ENCODE measurements at regions not wholly inside any gene's neighbourhood (a gene's known extent, or its start where the extent isn't known, plus 50 kb on each side); places are given as distances from the start of the nearest gene placed in this dataset.

DNA sequence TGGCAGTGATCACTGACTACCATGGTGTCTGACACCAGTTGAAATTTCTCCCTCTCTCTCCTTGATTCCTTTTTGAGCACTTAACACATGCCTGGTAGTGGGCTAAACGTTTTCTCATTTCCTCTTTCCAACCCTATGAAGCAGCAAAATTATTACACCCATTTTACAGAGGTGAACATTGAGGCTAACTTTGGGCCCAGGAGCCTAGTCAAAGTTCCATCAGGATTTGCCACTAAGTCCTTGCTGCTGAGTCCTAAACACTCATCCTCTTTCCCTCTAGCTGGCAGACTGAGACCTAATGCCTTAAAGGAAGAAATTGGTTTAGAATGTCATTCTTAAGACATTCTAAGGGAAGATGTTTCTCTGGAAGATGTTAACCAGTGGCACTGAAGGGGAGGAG, 74.7 kb upstream of the IRX3 start:
- Histone ChIP-seq H3K4me1 (ENCODE audit: control insufficient read depth in 2 of 2, insufficient read depth in 2 of 2, low read length in 2 of 2) (no peaks in the 10 kb centered on the region), H3K4me3 (ENCODE audit: low read length in 2 of 2) (no peak overlapping the region), H3K9ac (ENCODE audit: low read depth in 1 of 2, low read length in 2 of 2) (no peak overlapping the region), H3K27me3 (ENCODE audit: control insufficient read depth in 2 of 2, insufficient read depth in 2 of 2, low read length in 2 of 2) (peaks cover 2 to 9% of the 10 kb centered on the region in 2 donors), H3K9me3 (ENCODE audit: control insufficient read depth in 2 of 2, low read length in 2 of 2) (no peaks in the 10 kb centered on the region), H3K27ac (ENCODE audit: low read depth in 2 of 2, low read length in 2 of 2) (no peak overlapping the region), H3K36me3 (ENCODE audit: control insufficient read depth in 2 of 2, insufficient read depth in 2 of 2, low read length in 2 of 2) (no peaks in the 10 kb centered on the region)

DNA sequence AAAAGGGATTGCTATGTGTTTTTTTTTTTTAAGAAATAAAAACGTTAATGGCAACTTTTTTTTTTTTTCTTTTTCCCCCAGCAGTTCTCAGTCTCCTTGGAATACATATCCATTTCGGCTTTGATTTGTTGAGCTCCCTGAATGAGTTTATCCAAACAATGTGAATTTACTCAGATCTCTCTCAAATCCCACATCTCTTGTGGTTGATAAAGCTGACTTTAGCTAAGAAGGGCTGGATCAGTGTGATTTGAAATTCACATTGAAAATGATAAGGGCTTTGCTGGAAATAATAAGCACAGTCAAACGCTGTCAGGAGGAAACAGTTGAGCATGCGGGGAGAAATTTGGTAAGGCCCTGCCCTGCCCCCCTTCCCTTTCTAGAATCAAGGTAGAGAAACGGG, 74.1 kb upstream of the IRX3 start:
- Histone ChIP-seq H3K9me3 (ENCODE audit: control insufficient read depth in 2 of 2, low read length in 2 of 2) (no peaks in the 10 kb centered on the region), H3K36me3 (ENCODE audit: control insufficient read depth in 2 of 2, insufficient read depth in 2 of 2, low read length in 2 of 2) (no peaks in the 10 kb centered on the region), H3K9ac (ENCODE audit: low read depth in 1 of 2, low read length in 2 of 2) (no peak overlapping the region), H3K27me3 (ENCODE audit: control insufficient read depth in 2 of 2, insufficient read depth in 2 of 2, low read length in 2 of 2) (peaks cover 2 to 9% of the 10 kb centered on the region in 2 donors), H3K27ac (ENCODE audit: low read depth in 2 of 2, low read length in 2 of 2) (no peak overlapping the region), H3K4me3 (ENCODE audit: low read length in 2 of 2) (no peak overlapping the region), H3K4me1 (ENCODE audit: control insufficient read depth in 2 of 2, insufficient read depth in 2 of 2, low read length in 2 of 2) (no peaks in the 10 kb centered on the region)

DNA sequence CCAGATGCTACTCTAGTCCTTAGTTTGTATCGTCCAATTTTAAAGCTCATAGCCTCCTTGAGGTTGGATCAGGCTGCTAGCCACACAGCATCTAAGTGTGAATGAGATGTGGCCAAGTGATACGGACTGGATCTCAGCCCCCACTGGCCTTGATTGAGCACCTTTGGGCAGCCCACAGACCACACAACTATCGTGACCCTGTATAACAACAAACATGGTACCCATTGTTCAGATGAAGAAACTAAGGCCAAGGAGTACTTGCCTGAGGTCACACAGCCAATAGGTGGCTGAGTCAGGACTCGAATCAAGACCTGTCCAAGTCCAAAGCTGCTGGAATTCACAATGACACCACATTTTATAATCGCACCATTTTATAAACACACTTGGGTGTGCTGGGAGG, 73.0 kb upstream of the IRX3 start:
- no peaks in the 10 kb centered on the region for H3K36me3 ChIP-seq (ENCODE audit: control insufficient read depth in 2 of 2, insufficient read depth in 2 of 2, low read length in 2 of 2)
- peaks cover 2 to 9% of the 10 kb centered on the region in 2 donors for H3K27me3 ChIP-seq (ENCODE audit: control insufficient read depth in 2 of 2, insufficient read depth in 2 of 2, low read length in 2 of 2)
- no peak overlapping the region for H3K4me3 ChIP-seq (ENCODE audit: low read length in 2 of 2)
- no peak overlapping the region for H3K27ac ChIP-seq (ENCODE audit: low read depth in 2 of 2, low read length in 2 of 2)
- H3K4me1 ChIP-seq (ENCODE audit: control insufficient read depth in 2 of 2, insufficient read depth in 2 of 2, low read length in 2 of 2) = no peaks in the 10 kb centered on the region
- H3K9me3 ChIP-seq (ENCODE audit: control insufficient read depth in 2 of 2, low read length in 2 of 2) = no peaks in the 10 kb centered on the region
- H3K9ac ChIP-seq (ENCODE audit: low read depth in 1 of 2, low read length in 2 of 2) = no peak overlapping the region

DNA sequence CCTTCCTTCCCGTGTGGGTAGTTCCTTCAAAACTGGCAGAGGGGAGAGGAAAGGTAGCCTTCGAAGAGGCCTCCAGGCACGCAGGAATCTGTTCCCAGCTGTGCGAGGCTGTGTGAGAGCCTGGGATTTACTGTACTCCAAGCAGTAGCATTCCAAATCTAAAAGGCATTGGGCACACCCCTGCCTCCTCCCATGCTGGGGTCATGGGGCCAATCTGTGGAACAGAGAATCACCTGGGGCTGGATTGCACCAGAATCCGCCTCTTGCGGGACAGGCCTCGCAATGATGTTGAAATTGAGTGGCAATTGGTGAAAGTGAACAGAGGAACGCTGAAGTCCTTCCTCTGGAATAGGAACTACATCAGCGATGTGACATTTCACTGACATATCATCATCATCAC, 72.5 kb upstream of the IRX3 start:
- Histone ChIP-seq H3K36me3 (ENCODE audit: control insufficient read depth in 2 of 2, insufficient read depth in 2 of 2, low read length in 2 of 2) (no peaks in the 10 kb centered on the region), H3K9me3 (ENCODE audit: control insufficient read depth in 2 of 2, low read length in 2 of 2) (no peaks in the 10 kb centered on the region), H3K27ac (ENCODE audit: low read depth in 2 of 2, low read length in 2 of 2) (no peak overlapping the region), H3K4me1 (ENCODE audit: control insufficient read depth in 2 of 2, insufficient read depth in 2 of 2, low read length in 2 of 2) (no peaks in the 10 kb centered on the region), H3K27me3 (ENCODE audit: control insufficient read depth in 2 of 2, insufficient read depth in 2 of 2, low read length in 2 of 2) (peaks cover 2 to 9% of the 10 kb centered on the region in 2 donors), H3K4me3 (ENCODE audit: low read length in 2 of 2) (no peak overlapping the region), H3K9ac (ENCODE audit: low read depth in 1 of 2, low read length in 2 of 2) (no peak overlapping the region)

- Histone ChIP-seq H3K9me3 (ENCODE audit: control insufficient read depth in 2 of 2, low read length in 2 of 2) (no peaks in the 10 kb centered on the region), H3K9ac (ENCODE audit: low read depth in 1 of 2, low read length in 2 of 2) (no peak overlapping the region), H3K27ac (ENCODE audit: low read depth in 2 of 2, low read length in 2 of 2) (no peak overlapping the region), H3K36me3 (ENCODE audit: control insufficient read depth in 2 of 2, insufficient read depth in 2 of 2, low read length in 2 of 2) (no peaks in the 10 kb centered on the region), H3K4me1 (ENCODE audit: control insufficient read depth in 2 of 2, insufficient read depth in 2 of 2, low read length in 2 of 2) (no peaks in the 10 kb centered on the region), H3K4me3 (ENCODE audit: low read length in 2 of 2) (no peak overlapping the region), H3K27me3 (ENCODE audit: control insufficient read depth in 2 of 2, insufficient read depth in 2 of 2, low read length in 2 of 2) (peaks cover 2 to 4% of the 10 kb centered on the region in 2 donors)
Observed at GRCh38 chr16:54356391-54356790, 69.8 kb upstream of the IRX3 start.

DNA sequence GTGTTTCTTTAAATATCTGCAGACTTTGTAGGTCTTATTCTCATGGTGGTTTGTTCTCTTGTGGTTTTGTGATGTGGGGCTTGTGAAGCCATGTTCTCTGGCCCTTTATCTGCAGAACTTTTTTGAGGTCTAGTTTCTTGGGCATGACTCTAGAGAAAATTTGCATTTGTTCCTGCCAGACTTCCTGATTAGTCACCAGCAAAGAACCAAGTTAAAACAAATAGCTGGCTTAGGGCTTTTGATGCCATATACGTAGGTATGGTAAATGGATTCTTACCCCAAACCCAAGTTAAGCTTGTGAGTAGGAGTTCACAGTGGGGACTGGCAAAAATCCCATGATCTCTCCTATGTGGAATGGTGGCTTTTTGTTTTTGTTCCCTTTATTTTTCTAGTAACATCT, 68.7 kb upstream of the IRX3 start:
- no peaks in the 10 kb centered on the region for H3K9me3 ChIP-seq (ENCODE audit: control insufficient read depth in 2 of 2, low read length in 2 of 2)
- no peaks in the 10 kb centered on the region for H3K4me1 ChIP-seq (ENCODE audit: control insufficient read depth in 2 of 2, insufficient read depth in 2 of 2, low read length in 2 of 2)

GRCh38 chr16:54353097-54353496, 66.5 kb upstream of the IRX3 start:
- Histone ChIP-seq H3K9me3 (ENCODE audit: control insufficient read depth in 2 of 2, low read length in 2 of 2) (no peaks in the 10 kb centered on the region), H3K9ac (ENCODE audit: low read depth in 1 of 2, low read length in 2 of 2) (no peak overlapping the region), H3K4me1 (ENCODE audit: control insufficient read depth in 2 of 2, insufficient read depth in 2 of 2, low read length in 2 of 2) (no peaks in the 10 kb centered on the region), H3K27ac (ENCODE audit: low read depth in 2 of 2, low read length in 2 of 2) (no peak overlapping the region), H3K36me3 (ENCODE audit: control insufficient read depth in 2 of 2, insufficient read depth in 2 of 2, low read length in 2 of 2) (no peaks in the 10 kb centered on the region), H3K4me3 (ENCODE audit: low read length in 2 of 2) (no peak overlapping the region), H3K27me3 (ENCODE audit: control insufficient read depth in 2 of 2, insufficient read depth in 2 of 2, low read length in 2 of 2) (peaks cover 0 to 2% of the 10 kb centered on the region in 2 donors)

More for the DNA sequence above, 68.7 kb upstream of the IRX3 start:
- no peak overlapping the region for H3K4me3 ChIP-seq (ENCODE audit: low read length in 2 of 2)
- peaks cover 0 to 2% of the 10 kb centered on the region in 2 donors for H3K27me3 ChIP-seq (ENCODE audit: control insufficient read depth in 2 of 2, insufficient read depth in 2 of 2, low read length in 2 of 2)
- H3K9ac ChIP-seq (ENCODE audit: low read depth in 1 of 2, low read length in 2 of 2) = no peak overlapping the region
- H3K27ac ChIP-seq (ENCODE audit: low read depth in 2 of 2, low read length in 2 of 2) = no peak overlapping the region
- no peaks in the 10 kb centered on the region for H3K36me3 ChIP-seq (ENCODE audit: control insufficient read depth in 2 of 2, insufficient read depth in 2 of 2, low read length in 2 of 2)

DNA sequence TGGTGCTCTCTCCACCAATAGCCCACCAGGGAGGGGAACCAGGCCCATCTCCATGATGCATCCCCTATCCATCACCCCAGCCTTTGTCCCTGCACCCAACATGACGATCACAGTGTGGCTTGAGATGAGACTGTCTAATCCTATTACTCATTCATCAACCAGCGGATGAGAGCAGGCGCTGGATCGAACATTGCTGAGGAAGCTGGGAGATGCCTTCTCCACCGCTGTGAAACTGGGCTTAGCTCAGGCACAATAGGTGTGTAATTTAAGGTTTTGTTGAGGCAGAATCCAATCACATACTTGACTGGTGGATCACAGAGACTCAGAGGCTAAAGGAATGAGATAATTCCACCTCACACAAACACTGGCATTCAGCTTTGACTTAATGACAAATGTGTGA, 64.6 kb upstream of the IRX3 start:
- no peaks in the 10 kb centered on the region for H3K9me3 ChIP-seq (ENCODE audit: control insufficient read depth in 2 of 2, low read length in 2 of 2)
- H3K36me3 ChIP-seq (ENCODE audit: control insufficient read depth in 2 of 2, insufficient read depth in 2 of 2, low read length in 2 of 2) = no peaks in the 10 kb centered on the region
- H3K4me1 ChIP-seq (ENCODE audit: control insufficient read depth in 2 of 2, insufficient read depth in 2 of 2, low read length in 2 of 2) = no peaks in the 10 kb centered on the region
- peaks cover 0 to 2% of the 10 kb centered on the region in 2 donors for H3K27me3 ChIP-seq (ENCODE audit: control insufficient read depth in 2 of 2, insufficient read depth in 2 of 2, low read length in 2 of 2)
- H3K27ac ChIP-seq (ENCODE audit: low read depth in 2 of 2, low read length in 2 of 2) = no peak overlapping the region
- no peak overlapping the region for H3K9ac ChIP-seq (ENCODE audit: low read depth in 1 of 2, low read length in 2 of 2)
- H3K4me3 ChIP-seq (ENCODE audit: low read length in 2 of 2) = no peak overlapping the region

GRCh38 chr16:54347961-54348360, 61.4 kb upstream of the IRX3 start:
- no peak overlapping the region for H3K9ac ChIP-seq (ENCODE audit: low read depth in 1 of 2, low read length in 2 of 2)
- no peak overlapping the region for H3K27ac ChIP-seq (ENCODE audit: low read depth in 2 of 2, low read length in 2 of 2)
- no peaks in the 10 kb centered on the region for H3K9me3 ChIP-seq (ENCODE audit: control insufficient read depth in 2 of 2, low read length in 2 of 2)
- H3K27me3 ChIP-seq (ENCODE audit: control insufficient read depth in 2 of 2, insufficient read depth in 2 of 2, low read length in 2 of 2) = no peaks in the 10 kb centered on the region
- no peak overlapping the region for H3K4me3 ChIP-seq (ENCODE audit: low read length in 2 of 2)
- H3K4me1 ChIP-seq (ENCODE audit: control insufficient read depth in 2 of 2, insufficient read depth in 2 of 2, low read length in 2 of 2) = no peaks in the 10 kb centered on the region
- no peaks in the 10 kb centered on the region for H3K36me3 ChIP-seq (ENCODE audit: control insufficient read depth in 2 of 2, insufficient read depth in 2 of 2, low read length in 2 of 2)

GRCh38 chr16:54346041-54346440, 59.5 kb upstream of the IRX3 start:
- no peaks in the 10 kb centered on the region for H3K9me3 ChIP-seq (ENCODE audit: control insufficient read depth in 2 of 2, low read length in 2 of 2)
- no peak overlapping the region for H3K4me3 ChIP-seq (ENCODE audit: low read length in 2 of 2)
- no peak overlapping the region for H3K9ac ChIP-seq (ENCODE audit: low read depth in 1 of 2, low read length in 2 of 2)
- H3K27me3 ChIP-seq (ENCODE audit: control insufficient read depth in 2 of 2, insufficient read depth in 2 of 2, low read length in 2 of 2) = no peaks in the 10 kb centered on the region
- no peaks in the 10 kb centered on the region for H3K36me3 ChIP-seq (ENCODE audit: control insufficient read depth in 2 of 2, insufficient read depth in 2 of 2, low read length in 2 of 2)
- no peak overlapping the region for H3K27ac ChIP-seq (ENCODE audit: low read depth in 2 of 2, low read length in 2 of 2)
- no peaks in the 10 kb centered on the region for H3K4me1 ChIP-seq (ENCODE audit: control insufficient read depth in 2 of 2, insufficient read depth in 2 of 2, low read length in 2 of 2)
